Keratinocyte (primary cell): ENCODE measurements at regions not wholly inside any gene's neighbourhood (a gene's known extent, or its start where the extent isn't known, plus 50 kb on each side); places are given as distances from the start of the nearest gene placed in this dataset.

Source experiments
- DNase-seq: peaks from one replicate; pipeline ENCODE4 v3.0.0-alpha.2; 2011; ENCODE audit warnings: low read depth, missing footprints, low spot score
- FAIRE-seq: peaks from 2 replicates; lab custom pipeline; 2011; peaks lifted over from hg19 to GRCh38; lab: Jason Lieb, UNC
- H2AFZ ChIP-seq: 2 replicates; pipeline ENCODE4 v1.6.0; 2012; ENCODE audit warnings: low read length, control low read depth, inconsistent platforms; ENCODE audit not compliant: control insufficient read depth
- H3K27ac ChIP-seq: 2 replicates; pipeline ENCODE4 v1.5.1; 2011; ENCODE audit warnings: low read length; ENCODE audit not compliant: control insufficient read depth, insufficient read depth
- H3K27me3 ChIP-seq: 3 replicates; pipeline ENCODE4 v1.6.0; 2011; ENCODE audit warnings: low read length; ENCODE audit not compliant: control insufficient read depth, insufficient read depth; ENCODE audit errors: extremely low read depth
- H3K36me3 ChIP-seq, 2 experiments: 2 replicates in 1 of 2; 3 replicates in 1 of 2; pipeline ENCODE4 v1.5.1; 2011; ENCODE audit warnings: low read length in 2 of 2, mild to moderate bottlenecking in 1 of 2; ENCODE audit not compliant: control insufficient read depth in 2 of 2, insufficient read depth in 2 of 2; ENCODE audit errors: extremely low read depth in 1 of 2
- H3K4me1 ChIP-seq: 3 replicates; pipeline ENCODE4 v1.5.1; 2011; ENCODE audit warnings: low read length; ENCODE audit not compliant: control insufficient read depth, insufficient read depth; ENCODE audit errors: extremely low read depth
- H3K4me2 ChIP-seq: 3 replicates; pipeline ENCODE4 v1.6.0; 2011; ENCODE audit warnings: low read depth, low read length; ENCODE audit not compliant: control insufficient read depth, insufficient read depth; ENCODE audit errors: extremely low read depth
- H3K4me3 ChIP-seq, 3 experiments: fragments of 200-600 bp in 1 of 3; sonication (generic) in 1 of 3; 2 replicates in 2 of 3; 3 replicates in 1 of 3; pipeline ENCODE4 v1.5.1; 2011 to 2016; ENCODE audit warnings: low read length in 3 of 3, mild to moderate bottlenecking in 3 of 3, control low read depth in 2 of 3, inconsistent platforms in 1 of 3, low read depth in 1 of 3, mixed read lengths in 1 of 3, mixed run types in 1 of 3, moderate library complexity in 1 of 3; ENCODE audit not compliant: control insufficient read depth in 2 of 3, insufficient read depth in 2 of 3; ENCODE audit errors: extremely low read depth in 1 of 3
- H3K79me2 ChIP-seq: 2 replicates; pipeline ENCODE4 v1.6.0; 2012; ENCODE audit warnings: low read length; ENCODE audit not compliant: control insufficient read depth, insufficient read depth
- H3K9ac ChIP-seq: 3 replicates; pipeline ENCODE4 v1.6.0; 2011; ENCODE audit warnings: low read length; ENCODE audit not compliant: control insufficient read depth, insufficient read depth; ENCODE audit errors: extremely low read depth
- H3K9me1 ChIP-seq: 3 replicates; pipeline ENCODE4 v1.6.0; 2011; ENCODE audit warnings: low read length; ENCODE audit not compliant: control insufficient read depth, insufficient read depth; ENCODE audit errors: extremely low read depth
- H3K9me3 ChIP-seq: 2 replicates; pipeline ENCODE4 v1.5.1; 2012; ENCODE audit warnings: low read depth, low read length; ENCODE audit not compliant: control insufficient read depth
- H4K20me1 ChIP-seq: 3 replicates; pipeline ENCODE4 v1.6.0; 2011; ENCODE audit warnings: low read length; ENCODE audit not compliant: control insufficient read depth, insufficient read depth; ENCODE audit errors: extremely low read depth
- EZH2 ChIP-seq: IDR thresholded peaks from one replicate; pipeline ENCODE4 v1.6.1; 2012; ENCODE audit warnings: inconsistent platforms, mild to moderate bottlenecking, low read length, moderate library complexity
- dilution Hi-C: fragments of 300-500 bp; cut with MboI; formaldehyde crosslinking; loops from one replicate; pipeline ENCODE4 v1.7.0; 2020; ENCODE audit warnings: low sequenced_read_pairs; ENCODE audit not compliant: extremely low pct_ligation_motif_present
- TF ChIP-seq, protein P1 (sequence below), 3 experiments: IDR thresholded peaks in 1 of 3; conservative IDR thresholded peaks in 1 of 3; optimal IDR thresholded peaks in 1 of 3; 2 replicates in 2 of 3; 3 replicates in 1 of 3; pipeline versions ENCODE3 to v1.5.1; 2011; ENCODE audit warnings: low read length in 3 of 3, mild to moderate bottlenecking in 3 of 3, moderate library complexity in 2 of 3, control low read depth in 1 of 3, inconsistent platforms in 1 of 3; ENCODE audit not compliant: insufficient read depth in 2 of 3; ENCODE audit errors: extremely low read depth in 1 of 3

DNA sequence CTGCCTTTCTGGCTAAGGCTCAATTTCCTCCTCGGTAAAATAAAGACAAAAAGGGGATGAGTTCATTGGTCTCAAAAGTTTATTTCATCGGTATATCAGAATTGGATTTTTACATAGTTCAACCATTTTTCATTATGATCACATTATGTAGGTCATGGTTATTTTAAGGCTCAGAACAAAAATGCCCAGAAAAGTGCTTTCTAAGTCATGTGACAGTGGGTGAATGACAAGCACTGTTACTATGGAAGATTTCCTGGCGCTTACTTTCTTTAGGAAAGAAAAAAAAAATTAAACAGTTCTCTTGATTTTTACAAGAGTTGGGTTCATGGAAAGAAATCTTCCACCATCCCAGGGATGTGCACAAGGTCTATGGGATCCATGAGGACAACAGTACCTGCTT, 117.9 kb upstream of the CES5A start:
- DNase-seq (no peak), FAIRE-seq (no peak)
- Histone ChIP-seq H3K4me3 (no peak overlapping the region), H3K4me1 (no peaks in the 10 kb centered on the region), H3K27ac (no peak overlapping the region), H3K9ac (no peak overlapping the region), H2AFZ (no peak overlapping the region), H3K9me3 (no peaks in the 10 kb centered on the region), H3K36me3 (no peaks in the 10 kb centered on the region), H3K79me2 (no peaks in the 10 kb centered on the region), H3K4me2 (no peak overlapping the region), H3K27me3 (no peaks in the 10 kb centered on the region), H4K20me1 (no peaks in the 10 kb centered on the region), H3K9me1 (no peaks in the 10 kb centered on the region)
- TF ChIP-seq, protein P1, sequence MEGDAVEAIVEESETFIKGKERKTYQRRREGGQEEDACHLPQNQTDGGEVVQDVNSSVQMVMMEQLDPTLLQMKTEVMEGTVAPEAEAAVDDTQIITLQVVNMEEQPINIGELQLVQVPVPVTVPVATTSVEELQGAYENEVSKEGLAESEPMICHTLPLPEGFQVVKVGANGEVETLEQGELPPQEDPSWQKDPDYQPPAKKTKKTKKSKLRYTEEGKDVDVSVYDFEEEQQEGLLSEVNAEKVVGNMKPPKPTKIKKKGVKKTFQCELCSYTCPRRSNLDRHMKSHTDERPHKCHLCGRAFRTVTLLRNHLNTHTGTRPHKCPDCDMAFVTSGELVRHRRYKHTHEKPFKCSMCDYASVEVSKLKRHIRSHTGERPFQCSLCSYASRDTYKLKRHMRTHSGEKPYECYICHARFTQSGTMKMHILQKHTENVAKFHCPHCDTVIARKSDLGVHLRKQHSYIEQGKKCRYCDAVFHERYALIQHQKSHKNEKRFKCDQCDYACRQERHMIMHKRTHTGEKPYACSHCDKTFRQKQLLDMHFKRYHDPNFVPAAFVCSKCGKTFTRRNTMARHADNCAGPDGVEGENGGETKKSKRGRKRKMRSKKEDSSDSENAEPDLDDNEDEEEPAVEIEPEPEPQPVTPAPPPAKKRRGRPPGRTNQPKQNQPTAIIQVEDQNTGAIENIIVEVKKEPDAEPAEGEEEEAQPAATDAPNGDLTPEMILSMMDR (optimal IDR thresholded peaks at IDR 0.05 in 1 of 3, IDR thresholded peaks at IDR 0.05 in 1 of 3, conservative IDR thresholded peaks at IDR 0.05 in 1 of 3; ENCODE audit: extremely low read depth in 1 of 3, insufficient read depth in 2 of 3, low read length in 3 of 3), result no peak
- TF ChIP-seq EZH2, result no peak
- dilution Hi-C loops, result no loop called here

DNA sequence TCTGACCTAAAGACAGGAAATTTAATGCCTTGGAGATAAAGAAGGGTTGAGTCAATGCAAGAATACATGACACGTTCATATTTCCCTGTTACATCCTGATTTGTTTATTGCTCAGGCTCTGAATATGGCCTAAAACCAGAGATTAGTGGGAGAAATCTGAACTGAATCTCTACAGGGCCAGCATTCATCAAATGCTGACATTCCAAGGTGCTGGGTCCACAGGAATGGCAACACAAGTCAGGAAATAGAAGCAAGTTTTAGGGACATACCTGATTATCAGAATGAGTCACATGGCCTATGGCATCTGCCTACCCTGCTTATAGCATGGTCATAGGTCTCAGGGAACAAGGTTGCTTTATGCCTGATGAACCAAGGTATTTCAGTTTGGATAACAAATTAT, 117.4 kb upstream of the CES5A start:
- H3K36me3 ChIP-seq, result no peaks in the 10 kb centered on the region
- no peaks in the 10 kb centered on the region for H3K4me1 ChIP-seq
- H3K4me2 ChIP-seq, result no peak overlapping the region
- dilution Hi-C loops, result no loop called here
- no peak overlapping the region for H3K4me3 ChIP-seq
- no peak for DNase-seq
- H2AFZ ChIP-seq, result no peak overlapping the region
- no peaks in the 10 kb centered on the region for H3K27me3 ChIP-seq
- no peak for FAIRE-seq
- H3K27ac ChIP-seq, result no peak overlapping the region
- H3K79me2 ChIP-seq, result no peaks in the 10 kb centered on the region
- H3K9me3 ChIP-seq, result no peaks in the 10 kb centered on the region
- H3K9ac ChIP-seq, result no peak overlapping the region
- TF ChIP-seq, protein P1 (optimal IDR thresholded peaks at IDR 0.05 in 1 of 3, IDR thresholded peaks at IDR 0.05 in 1 of 3, conservative IDR thresholded peaks at IDR 0.05 in 1 of 3; ENCODE audit: extremely low read depth in 1 of 3, insufficient read depth in 2 of 3, low read length in 3 of 3), result no peak
- no peak for TF ChIP-seq EZH2
- H4K20me1 ChIP-seq, result no peaks in the 10 kb centered on the region
- no peaks in the 10 kb centered on the region for H3K9me1 ChIP-seq
